ENCODE measurements at regions not wholly inside any gene's neighbourhood (a gene's known extent, or its start where the extent isn't known, plus 50 kb on each side); places are given as distances from the start of the nearest gene placed in this dataset.

GRCh38 chr5:27216367-27216950 lies 178.1 kb upstream of the CDH9 start:
- TF ChIP-seq POLR2AphosphoS5 (IDR thresholded peaks at IDR 0.05) (no peak), EP300 (IDR thresholded peaks at IDR 0.05) (no peak), POLR2A (IDR thresholded peaks at IDR 0.05; ENCODE audit: low read depth) (no peak), CTCF (IDR thresholded peaks at IDR 0.05) (no peak)
- H3K27ac ChIP-seq (replicated peaks in 1 of 4), result no peak overlapping the region
- intact Hi-C loops (cut with DNase I), result no loop called here
- no peaks in the 10 kb centered on the region for H3K9me3 ChIP-seq
- DNase-seq (ENCODE audit: extremely low spot score), result no peak
- no peaks in the 10 kb centered on the region for H3K36me3 ChIP-seq
- H3K27me3 ChIP-seq, result no peaks in the 10 kb centered on the region
- no peak overlapping the region for H3K4me3 ChIP-seq
- 86% methylated on average over 3 of the region's 3 CpGs for WGBS
- H3K4me1 ChIP-seq, result no peaks in the 10 kb centered on the region

- no peaks in the 10 kb centered on the region for H3K27me3 ChIP-seq
- no peak overlapping the region for H3K4me3 ChIP-seq
- intact Hi-C loops (cut with DNase I), result no loop called here
- no peak for DNase-seq (ENCODE audit: extremely low spot score)
- H3K4me1 ChIP-seq, result no peaks in the 10 kb centered on the region
- no peak for TF ChIP-seq POLR2AphosphoS5 (IDR thresholded peaks at IDR 0.05)
- TF ChIP-seq POLR2A (IDR thresholded peaks at IDR 0.05; ENCODE audit: low read depth), result no peak
- no peak for TF ChIP-seq CTCF (IDR thresholded peaks at IDR 0.05)
- no peak for TF ChIP-seq EP300 (IDR thresholded peaks at IDR 0.05)
- peaks cover 0 to 23% (median 11%) of the 10 kb centered on the region in 4 donors for H3K9me3 ChIP-seq
- WGBS, result 76% methylated on average over 2 of the region's 2 CpGs
- H3K27ac ChIP-seq (replicated peaks in 1 of 4), result no peak overlapping the region
- H3K36me3 ChIP-seq, result no peaks in the 10 kb centered on the region
Observed at GRCh38 chr5:27208051-27208450, 169.7 kb upstream of the CDH9 start.

GRCh38 chr5:27191786-27192510 lies 153.6 kb upstream of the CDH9 start:
- no peak for DNase-seq (ENCODE audit: extremely low spot score)
- intact Hi-C loops (cut with DNase I), result no loop called here
- TF ChIP-seq POLR2A (IDR thresholded peaks at IDR 0.05; ENCODE audit: low read depth) (no peak), POLR2AphosphoS5 (IDR thresholded peaks at IDR 0.05) (no peak), CTCF (IDR thresholded peaks at IDR 0.05) (no peak), EP300 (IDR thresholded peaks at IDR 0.05) (no peak)
- Histone ChIP-seq H3K36me3 (no peaks in the 10 kb centered on the region), H3K4me1 (no peaks in the 10 kb centered on the region), H3K27ac (replicated peaks in 1 of 4) (no peak overlapping the region), H3K4me3 (no peak overlapping the region), H3K9me3 (no peaks in the 10 kb centered on the region), H3K27me3 (no peaks in the 10 kb centered on the region)
- 79% methylated on average over 7 of the region's 7 CpGs for WGBS

- H3K4me1 ChIP-seq, result no peaks in the 10 kb centered on the region
- intact Hi-C loops (cut with DNase I), result no loop called here
- TF ChIP-seq POLR2AphosphoS5 (IDR thresholded peaks at IDR 0.05), result no peak
- no peaks in the 10 kb centered on the region for H3K27me3 ChIP-seq
- 100% methylated on average over 1 of the region's 1 CpG for WGBS
- no peak overlapping the region for H3K4me3 ChIP-seq
- no peaks in the 10 kb centered on the region for H3K9me3 ChIP-seq
- no peak for DNase-seq (ENCODE audit: extremely low spot score)
- H3K27ac ChIP-seq (replicated peaks in 1 of 4), result no peak overlapping the region
- no peaks in the 10 kb centered on the region for H3K36me3 ChIP-seq
Observed at GRCh38 chr5:27172693-27173092, 134.3 kb upstream of the CDH9 start.

GRCh38 chr5:27171761-27172261 lies 133.4 kb upstream of the CDH9 start:
- DNase-seq (ENCODE audit: extremely low spot score), result no peak
- 56% methylated on average over 15 of the region's 15 CpGs for WGBS
- Histone ChIP-seq H3K27me3 (no peaks in the 10 kb centered on the region), H3K9me3 (no peaks in the 10 kb centered on the region), H3K27ac (replicated peaks in 1 of 4) (no peak overlapping the region), H3K4me1 (no peaks in the 10 kb centered on the region), H3K36me3 (no peaks in the 10 kb centered on the region), H3K4me3 (no peak overlapping the region)
- intact Hi-C loops (cut with DNase I), result no loop called here
- TF ChIP-seq POLR2AphosphoS5 (IDR thresholded peaks at IDR 0.05) (no peak), CTCF (IDR thresholded peaks at IDR 0.05) (no peak), EP300 (IDR thresholded peaks at IDR 0.05) (no peak), POLR2A (IDR thresholded peaks at IDR 0.05; ENCODE audit: low read depth) (no peak)
